ENCODE measurements at regions not wholly inside any gene's neighbourhood (a gene's known extent, or its start where the extent isn't known, plus 50 kb on each side); places are given as distances from the start of the nearest gene placed in this dataset.
"Not testable (repeated sequence)": the region's sequence is repeated elsewhere in the genome, so short reads cannot be mapped to it uniquely, and the experiment has no call there.

DNA sequence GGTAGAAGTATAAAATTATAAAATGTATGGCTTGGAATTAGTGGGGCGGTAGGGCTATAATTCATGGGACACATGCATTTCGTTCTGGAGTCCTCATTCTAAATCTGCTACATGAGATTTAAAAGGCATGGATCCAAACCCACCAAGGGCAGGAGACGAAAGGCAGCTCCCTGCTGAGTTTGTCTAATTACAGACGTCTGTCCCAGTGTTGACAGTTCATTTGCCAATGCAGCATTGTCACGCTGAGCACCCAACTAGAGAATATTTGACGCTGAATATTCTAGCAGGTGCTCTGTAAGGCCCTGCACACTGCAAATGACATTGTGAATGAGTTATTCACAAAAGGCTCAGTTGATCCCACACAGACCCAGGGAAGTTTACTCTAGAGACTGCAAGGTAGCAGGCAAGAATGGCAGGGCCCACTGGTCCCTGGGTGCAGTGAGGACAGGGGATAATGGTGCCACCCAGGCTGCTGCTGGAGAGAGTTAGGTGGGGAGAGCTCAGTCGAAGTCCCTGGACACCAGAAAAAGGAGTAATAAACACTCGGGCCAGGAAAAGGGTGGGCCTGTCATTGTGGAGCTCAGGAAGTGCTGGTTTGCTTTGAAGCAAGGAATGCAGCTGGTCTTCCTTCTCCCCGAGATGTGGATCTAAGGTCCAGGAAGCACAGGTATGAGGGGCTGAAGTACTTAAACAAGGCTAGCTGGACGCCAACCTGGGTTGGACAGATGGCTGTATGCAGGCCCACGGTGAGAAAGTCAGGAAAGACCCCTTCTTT is 75.0 kb upstream of the JCAD start:
- DNase-seq (ENCODE audit: insufficient read length, low spot score), result no peak
- no peak for FAIRE-seq
- TF ChIP-seq POLR2A (IDR thresholded peaks at IDR 0.05; ENCODE audit: low read depth, low read length), result no peak

DNA sequence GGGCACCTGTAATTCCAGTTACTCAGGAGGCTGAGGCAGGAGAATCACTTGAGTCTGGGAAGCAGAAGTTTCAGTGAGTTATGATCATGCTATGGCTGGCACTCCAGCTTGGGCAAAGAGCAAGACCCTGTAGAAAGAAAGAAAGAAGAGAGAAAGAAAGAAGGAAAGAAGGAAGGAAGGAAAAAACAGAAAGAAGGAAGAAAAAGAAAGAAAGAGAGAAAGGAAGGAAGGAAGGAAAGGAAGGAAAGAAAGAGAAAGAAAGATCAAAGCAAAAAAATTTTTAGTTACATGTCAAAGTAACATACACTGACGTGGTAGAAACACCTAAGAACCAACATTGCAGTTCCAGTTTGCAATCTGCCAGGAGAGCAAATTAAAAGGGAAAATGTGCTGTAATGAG is 73.8 kb upstream of the JCAD start:
- DNase-seq (ENCODE audit: insufficient read length, low spot score), result no peak
- TF ChIP-seq POLR2A (IDR thresholded peaks at IDR 0.05; ENCODE audit: low read depth, low read length), result no peak
- FAIRE-seq, result no peak

DNA sequence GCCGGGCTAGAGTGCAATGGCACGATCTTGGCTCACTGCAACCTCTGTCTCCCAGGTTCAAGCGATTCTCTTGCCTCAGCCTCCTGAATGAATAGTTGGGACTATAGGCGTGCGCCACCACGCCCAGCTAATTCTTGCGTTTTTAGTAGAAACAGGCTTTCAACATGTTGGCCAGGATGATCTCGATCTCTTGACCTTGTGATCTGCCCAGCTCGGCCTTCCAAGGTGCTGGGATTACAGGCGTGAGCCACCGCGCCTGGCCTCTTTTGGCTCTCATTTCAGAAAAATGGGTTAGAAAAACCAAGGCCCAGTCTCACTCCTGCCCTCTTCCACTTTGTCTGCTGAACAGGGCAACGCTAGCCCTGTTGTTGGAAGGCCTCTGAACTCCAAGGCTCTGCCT is 72.0 kb upstream of the JCAD start:
- not testable (repeated sequence) for FAIRE-seq; DNase-seq (ENCODE audit: insufficient read length, low spot score)

DNA sequence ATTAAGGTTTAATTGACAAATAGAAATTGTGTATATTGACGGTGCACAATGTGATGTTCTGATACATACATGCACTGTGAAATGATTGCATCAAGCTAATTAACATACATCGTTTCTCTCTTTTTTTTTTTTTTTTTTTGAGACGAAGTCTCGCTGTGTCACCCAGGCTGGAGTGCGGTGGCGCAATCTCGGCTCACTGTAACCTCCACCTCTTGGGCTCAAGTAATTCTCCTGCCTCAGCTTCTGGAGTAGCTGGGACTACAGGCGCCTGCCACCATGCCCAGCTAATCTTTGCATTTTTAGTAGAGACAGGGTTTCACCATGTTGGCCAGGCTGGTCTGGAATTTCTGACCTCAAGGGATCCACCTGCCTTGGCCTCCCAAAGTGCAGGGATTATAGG is 69.9 kb upstream of the JCAD start:
- not testable (repeated sequence) for FAIRE-seq; DNase-seq (ENCODE audit: insufficient read length, low spot score)

DNA sequence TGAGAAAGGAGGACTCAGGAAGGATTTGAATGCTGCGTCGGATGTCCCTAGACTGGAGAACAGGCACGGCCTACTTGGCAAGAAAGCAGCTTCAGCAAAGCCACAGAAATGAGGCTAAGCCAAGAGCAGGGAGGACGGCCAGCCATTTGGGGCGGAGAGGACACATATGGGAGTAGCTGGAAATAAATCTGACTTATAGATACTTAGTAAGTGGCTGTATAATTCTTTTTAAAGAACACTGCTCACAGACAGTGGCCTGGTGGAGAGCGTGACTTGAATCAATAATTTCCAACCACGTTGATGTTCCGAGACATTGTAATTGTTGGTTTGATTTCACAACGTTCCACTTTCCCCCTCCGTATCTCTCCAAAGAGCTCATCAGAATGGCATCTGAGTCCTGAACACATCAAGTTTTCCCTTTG is 67.7 kb upstream of the JCAD start:
- TF ChIP-seq POLR2A (IDR thresholded peaks at IDR 0.05; ENCODE audit: low read depth, low read length), result no peak
- DNase-seq (ENCODE audit: insufficient read length, low spot score), result no peak
- FAIRE-seq, result no peak

DNA sequence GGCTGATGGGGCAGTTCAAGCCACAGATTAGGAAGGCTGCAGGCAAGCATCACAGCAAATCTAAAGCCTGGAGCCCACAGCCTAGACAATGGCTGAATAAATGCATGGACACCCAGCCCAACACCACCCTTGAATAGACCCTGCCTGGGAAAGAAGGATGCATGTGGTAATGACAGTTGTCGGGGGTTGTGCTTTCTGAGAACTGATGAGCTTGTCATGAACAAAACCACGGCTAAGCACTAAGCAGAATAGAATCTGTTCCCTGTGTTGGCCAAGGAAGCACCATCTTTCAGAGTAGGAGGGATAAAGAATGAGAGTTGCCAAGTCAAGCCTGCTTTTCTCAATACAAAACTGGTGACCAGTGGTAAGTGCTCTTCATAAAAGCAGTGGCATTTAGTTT is 66.1 kb upstream of the JCAD start:
- DNase-seq (ENCODE audit: insufficient read length, low spot score), result no peak
- FAIRE-seq, result no peak
- no peak for TF ChIP-seq POLR2A (IDR thresholded peaks at IDR 0.05; ENCODE audit: low read depth, low read length)

DNA sequence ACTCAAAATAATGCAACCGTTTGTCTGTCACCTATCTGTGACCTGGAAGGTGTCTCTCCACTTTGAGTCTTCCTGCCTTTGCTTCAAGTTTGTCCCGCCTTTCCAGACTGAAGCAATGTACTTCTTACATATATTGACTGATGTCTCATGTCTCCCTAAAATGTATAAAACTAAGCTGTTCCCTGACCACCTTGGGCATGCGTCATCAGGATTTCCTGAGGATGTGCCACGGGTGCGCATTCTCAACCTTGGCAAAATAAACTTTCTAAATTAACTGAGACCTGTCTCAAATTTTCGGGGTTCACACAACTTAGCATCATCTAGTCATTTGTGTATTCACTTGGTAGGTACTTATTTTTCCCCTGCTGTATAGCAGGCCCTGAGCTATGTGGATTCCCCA is 65.3 kb upstream of the JCAD start:
- FAIRE-seq, result no peak
- no peak for TF ChIP-seq POLR2A (IDR thresholded peaks at IDR 0.05; ENCODE audit: low read depth, low read length)
- no peak for DNase-seq (ENCODE audit: insufficient read length, low spot score)

DNA sequence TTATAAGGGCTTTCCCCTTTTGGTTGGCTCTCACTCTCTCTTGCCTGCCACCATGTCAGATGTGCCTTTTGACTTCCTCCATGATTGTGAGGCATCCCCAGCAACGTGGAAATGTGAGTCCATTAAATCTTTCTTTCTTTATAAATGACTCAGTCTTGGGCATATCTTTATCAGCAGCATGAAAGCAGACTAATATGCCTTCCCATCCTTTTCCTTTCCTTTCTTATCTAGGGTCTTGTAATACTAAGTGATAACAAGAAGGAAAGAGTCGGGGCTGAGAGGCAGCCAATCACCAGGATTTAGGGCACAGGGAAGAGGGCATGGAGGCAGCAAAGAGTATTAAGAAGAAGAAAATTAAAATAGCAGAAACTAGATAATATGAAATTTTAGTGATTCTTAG is 62.0 kb upstream of the JCAD start:
- no peak for DNase-seq (ENCODE audit: insufficient read length, low spot score)
- no peak for TF ChIP-seq POLR2A (IDR thresholded peaks at IDR 0.05; ENCODE audit: low read depth, low read length)
- no peak for FAIRE-seq

DNA sequence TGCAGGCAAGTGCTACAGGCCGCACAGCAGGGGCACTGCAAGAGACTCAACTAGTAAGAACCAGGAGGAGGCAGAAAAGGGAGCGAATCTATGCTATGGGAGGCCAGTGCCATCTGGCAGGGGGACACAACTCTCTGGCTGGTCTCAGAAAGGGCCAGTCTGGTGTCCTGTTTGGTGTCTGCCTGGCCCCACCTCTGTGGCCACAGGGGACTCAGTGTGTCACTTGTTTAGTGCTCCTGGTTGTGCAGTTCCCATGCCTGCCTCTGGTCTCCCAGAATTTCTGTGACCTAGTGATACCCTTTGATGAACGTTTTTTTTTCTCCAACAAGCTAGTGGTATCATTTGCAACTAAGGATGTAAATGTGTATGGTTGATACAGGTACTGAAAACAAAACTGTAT is 59.2 kb upstream of the JCAD start:
- no peak for DNase-seq (ENCODE audit: insufficient read length, low spot score)
- FAIRE-seq, result no peak
- TF ChIP-seq POLR2A (IDR thresholded peaks at IDR 0.05; ENCODE audit: low read depth, low read length), result no peak

DNA sequence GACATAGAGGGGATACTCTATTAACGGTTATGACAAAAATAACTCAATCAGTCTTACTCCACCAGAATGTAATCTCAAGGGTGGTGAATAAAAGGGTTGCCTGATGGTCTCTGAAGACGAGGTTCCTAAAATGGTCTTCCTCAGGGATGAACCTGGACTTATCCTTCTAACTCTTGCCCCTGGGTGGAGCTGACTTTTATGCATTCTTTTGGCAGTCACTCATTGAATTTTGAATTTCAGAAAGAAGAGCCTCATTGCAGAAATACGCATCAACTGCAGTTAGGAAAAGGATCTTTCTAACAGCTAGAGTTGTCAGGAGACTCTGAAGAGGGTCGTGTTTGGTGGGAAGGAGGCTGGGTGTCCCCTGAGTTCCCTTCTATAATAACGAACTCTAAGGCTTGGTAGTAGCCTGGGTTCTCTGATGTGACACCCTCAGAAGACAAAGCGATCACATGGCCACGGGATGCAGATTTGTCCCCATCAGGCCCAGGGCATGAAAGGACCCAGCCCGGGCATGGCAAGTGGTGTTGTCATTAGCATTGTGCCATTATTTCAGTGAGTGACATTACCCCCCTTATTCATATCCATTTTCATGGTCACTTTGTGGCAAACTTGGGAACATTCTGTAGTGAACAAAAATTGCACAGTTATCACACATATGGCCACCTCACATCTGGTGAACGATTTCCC is 58.6 kb upstream of the JCAD start:
- TF ChIP-seq POLR2A (IDR thresholded peaks at IDR 0.05; ENCODE audit: low read depth, low read length), result no peak
- no peak for FAIRE-seq

DNA sequence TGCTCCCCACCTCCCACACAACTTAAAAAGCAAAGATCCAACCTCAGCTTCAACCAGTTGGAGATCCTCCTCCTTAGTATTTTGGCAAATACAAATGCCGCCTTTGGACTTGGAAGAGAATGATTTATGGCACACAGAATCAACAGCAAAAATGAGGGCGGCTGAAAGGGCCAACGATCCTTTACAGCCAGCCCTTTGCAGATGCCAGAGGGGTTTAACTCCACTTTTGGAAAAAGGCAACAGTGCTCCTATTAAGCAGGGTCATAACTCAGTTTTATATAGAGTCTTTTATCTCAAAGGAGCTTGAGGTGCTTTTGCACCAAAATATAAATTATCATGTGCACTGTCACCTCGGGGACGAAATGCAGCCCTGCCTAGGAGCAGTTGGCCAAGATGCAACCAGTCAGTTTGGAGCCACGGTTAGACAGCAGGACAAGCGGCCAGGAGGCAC is 56.7 kb upstream of the JCAD start:
- no peak for TF ChIP-seq POLR2A (IDR thresholded peaks at IDR 0.05; ENCODE audit: low read depth, low read length)
- FAIRE-seq, result no peak
- no peak for DNase-seq (ENCODE audit: insufficient read length, low spot score)

More for the DNA sequence above, 58.6 kb upstream of the JCAD start:
- DNase-seq (ENCODE audit: insufficient read length, low spot score), result no peak

DNA sequence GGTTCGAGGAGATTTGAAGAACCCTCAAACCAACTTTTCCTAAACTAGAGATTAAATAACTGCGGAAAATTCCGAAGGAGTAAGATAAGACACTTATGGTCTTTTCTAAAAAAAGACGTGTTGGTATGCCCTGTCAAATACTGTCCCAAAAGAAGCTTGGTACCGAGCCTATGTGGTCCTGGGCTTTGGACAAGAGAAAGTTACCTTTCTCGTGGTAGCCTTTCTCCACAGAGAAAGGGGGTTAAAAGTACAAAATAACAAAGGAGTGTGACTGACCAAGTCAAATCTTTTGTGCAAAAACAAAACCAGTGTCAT is 56.2 kb upstream of the JCAD start:
- FAIRE-seq (no peak), DNase-seq (ENCODE audit: insufficient read length, low spot score) (no peak)
- no peak for TF ChIP-seq POLR2A (IDR thresholded peaks at IDR 0.05; ENCODE audit: low read depth, low read length)

DNA sequence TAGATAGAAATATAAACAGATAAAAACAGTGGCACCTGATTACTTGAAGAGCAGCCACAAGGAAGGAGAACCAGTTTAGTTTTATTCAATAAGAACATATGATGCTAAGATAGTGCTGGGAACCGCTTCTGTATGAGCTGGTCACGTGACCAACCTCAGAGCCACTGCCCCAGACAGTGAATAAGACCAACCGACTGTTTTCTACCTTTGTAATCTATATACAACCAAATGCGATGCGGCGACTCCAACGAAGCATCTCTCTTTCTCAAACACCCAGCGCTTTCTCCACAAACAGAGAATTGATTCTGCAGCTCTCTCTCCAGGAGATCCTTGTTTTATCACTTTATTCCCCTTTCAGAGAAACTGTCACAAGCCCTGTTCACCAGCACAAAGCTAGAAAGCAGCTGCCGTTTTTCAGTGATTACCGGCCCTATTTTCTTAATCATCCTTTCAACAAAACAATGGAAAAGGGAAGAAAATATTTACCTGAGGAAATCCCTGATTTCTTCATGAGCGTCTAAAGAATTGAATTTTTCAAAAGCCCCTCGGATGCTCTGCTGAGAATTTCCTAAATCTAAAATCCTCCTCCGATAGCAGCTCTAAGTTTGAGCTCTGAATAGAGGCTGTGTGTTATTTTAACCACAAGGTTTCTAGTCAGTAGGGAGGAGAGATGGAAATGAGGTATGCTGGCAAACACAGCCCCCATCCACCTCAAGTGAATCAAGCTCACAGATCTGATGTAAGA is 55.7 kb upstream of the JCAD start:
- TF ChIP-seq POLR2A (IDR thresholded peaks at IDR 0.05; ENCODE audit: low read depth, low read length), result no peak
- FAIRE-seq (no peak), DNase-seq (ENCODE audit: insufficient read length, low spot score) (no peak)

DNA sequence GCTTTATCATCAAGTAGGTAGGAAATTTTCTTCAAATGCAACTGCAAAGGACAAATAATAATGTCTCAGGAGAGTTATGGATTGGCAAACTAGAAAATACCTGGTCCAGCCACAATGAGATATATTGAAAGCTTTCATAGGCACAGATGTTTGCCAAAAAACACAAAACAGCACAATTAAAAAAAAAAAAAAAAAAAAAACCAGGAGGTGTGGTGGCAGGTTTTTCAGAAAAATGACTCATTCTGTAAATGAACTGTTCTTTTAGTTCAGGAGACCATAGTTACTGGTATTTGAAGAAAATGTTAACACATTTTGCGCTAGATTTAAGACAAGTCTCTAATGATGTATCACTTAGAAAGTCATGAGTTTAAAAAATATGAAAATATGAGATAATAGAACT is 55.0 kb upstream of the JCAD start:
- TF ChIP-seq POLR2A (IDR thresholded peaks at IDR 0.05; ENCODE audit: low read depth, low read length), result no peak
- FAIRE-seq (no peak), DNase-seq (ENCODE audit: insufficient read length, low spot score) (no peak)

Data from H54 (cell line).